SK-N-SH (cell line): ENCODE measurements at regions not wholly inside any gene's neighbourhood (a gene's known extent, or its start where the extent isn't known, plus 50 kb on each side); places are given as distances from the start of the nearest gene placed in this dataset.

Experiments used
- CTCF ChIA-PET: fragments of 300-600, 350-600 bp; formaldehyde crosslinking; extraction: SDS; loops from one replicate; lab custom pipeline; 2021; lab: Yijun Ruan, JAX
- POLR2A ChIA-PET: fragments of 350-600 bp; sonication (Branson Sonifier 250); formaldehyde crosslinking; extraction: SDS; loops from one replicate; lab custom pipeline; 2020; ENCODE audit warnings: antibody characterized with exemption, inconsistent platforms; lab: Yijun Ruan, JAX
- DNase-seq: peaks from one replicate; pipeline ENCODE4 v3.0.0; 2012
- H2AFZ ChIP-seq: fragments of 200-600 bp; sonication (generic); 2 replicates; pipeline ENCODE4 v1.8.1; 2016; ENCODE audit warnings: antibody characterized with exemption, mild to moderate bottlenecking, low read depth
- H3F3A ChIP-seq: fragments of 200-600 bp; sonication (generic); replicated peaks from 2 replicates; pipeline ENCODE3; 2016; ENCODE audit warnings: antibody characterized with exemption, mild to moderate bottlenecking; ENCODE audit not compliant: insufficient read depth
- H3K27ac ChIP-seq, 2 experiments: fragments of 200-500 bp in 1 of 2; fragments of 200-600 bp in 1 of 2; sonication (Bioruptor generic) in 1 of 2; sonication (generic), shearing (Covaris generic) in 1 of 2; 2 replicates each; pipeline versions ENCODE4 v1.5.1 to v1.6.1; 2014 to 2016; ENCODE audit warnings: low read depth in 2 of 2, inconsistent platforms in 1 of 2, low read length in 1 of 2, mild to moderate bottlenecking in 1 of 2, mixed read lengths in 1 of 2
- H3K27me3 ChIP-seq: fragments of 200-600 bp; sonication (generic), shearing (Covaris generic); 2 replicates; pipeline ENCODE4 v1.6.1; 2016; ENCODE audit warnings: mixed run types; ENCODE audit not compliant: insufficient read depth
- H3K36me3 ChIP-seq, 2 experiments: fragments of 200-500 bp in 1 of 2; fragments of 200-600 bp in 1 of 2; sonication (Bioruptor generic) in 1 of 2; sonication (generic) in 1 of 2; replicated peaks in 1 of 2; 2 replicates each; pipeline versions ENCODE3 to v1.5.1; 2014 to 2016; ENCODE audit warnings: low read length in 1 of 2, mild to moderate bottlenecking in 1 of 2; ENCODE audit not compliant: insufficient read depth in 2 of 2, control insufficient read depth in 1 of 2
- H3K4me1 ChIP-seq, 2 experiments: fragments of 200-500 bp in 1 of 2; fragments of 200-600 bp in 1 of 2; sonication (Bioruptor generic) in 1 of 2; sonication (generic), shearing (Covaris generic) in 1 of 2; 2 replicates each; pipeline versions ENCODE4 v1.5.1 to v1.6.1; 2014 to 2016; ENCODE audit warnings: low read depth in 1 of 2, low read length in 1 of 2, mixed run types in 1 of 2; ENCODE audit not compliant: insufficient read depth in 2 of 2, control insufficient read depth in 1 of 2
- H3K4me2 ChIP-seq: fragments of 200-600 bp; sonication (generic), shearing (Covaris generic); 2 replicates; pipeline ENCODE4 v1.6.1; 2017; ENCODE audit warnings: mixed run types
- H3K4me3 ChIP-seq, 2 experiments: fragments of 200-500 bp in 1 of 2; fragments of 200-600 bp in 1 of 2; sonication (Bioruptor generic) in 1 of 2; sonication (generic), shearing (Covaris generic) in 1 of 2; 2 replicates each; pipeline versions ENCODE4 v1.5.1 to v1.8.1; 2014 to 2016; ENCODE audit warnings: low read depth in 2 of 2, inconsistent platforms in 1 of 2, low read length in 1 of 2, mild to moderate bottlenecking in 1 of 2, mixed read lengths in 1 of 2, moderate library complexity in 1 of 2
- H3K79me2 ChIP-seq: fragments of 200-600 bp; sonication (generic); 2 replicates; pipeline ENCODE4 v1.8.1; 2017; ENCODE audit warnings: mild to moderate bottlenecking; ENCODE audit not compliant: insufficient read depth
- H3K9ac ChIP-seq: fragments of 200-600 bp; sonication (generic); 2 replicates; pipeline ENCODE4 v1.6.1; 2017; ENCODE audit warnings: mixed run types
- H3K9me2 ChIP-seq: fragments of 200-600 bp; sonication (generic); 2 replicates; pipeline ENCODE4 v1.6.1; 2017; ENCODE audit warnings: mixed run types
- H3K9me3 ChIP-seq: fragments of 200-600 bp; sonication (generic); 2 replicates; pipeline ENCODE4 v1.6.1; 2017; ENCODE audit warnings: mixed run types, mild to moderate bottlenecking, moderate library complexity
- H4K20me1 ChIP-seq: fragments of 200-600 bp; sonication (generic); 2 replicates; pipeline ENCODE4 v1.6.1; 2017; ENCODE audit warnings: mild to moderate bottlenecking, mixed run types; ENCODE audit not compliant: insufficient read depth
- CHD2 ChIP-seq: fragments of 150-350 bp; IDR thresholded peaks from 2 replicates; pipeline ENCODE4 v1.6.1; 2018; ENCODE audit warnings: low read length; ENCODE audit not compliant: partially characterized antibody
- EP300 ChIP-seq, 2 experiments: IDR thresholded peaks; 2 replicates each; pipeline versions ENCODE4 v1.4.0 to v1.6.1; 2012; ENCODE audit warnings: borderline replicate concordance in 1 of 2, low read depth in 1 of 2, low read length in 1 of 2
- MAX ChIP-seq: IDR thresholded peaks from 2 replicates; pipeline ENCODE4 v1.4.0; 2012; ENCODE audit warnings: low read depth
- POLR2AphosphoS5 ChIP-seq: IDR thresholded peaks from 2 replicates; pipeline ENCODE4 v1.6.1; 2012; ENCODE audit warnings: low read depth, low read length
- RAD21 ChIP-seq: IDR thresholded peaks from 2 replicates; pipeline ENCODE4 v1.6.1; 2012; ENCODE audit warnings: mild to moderate bottlenecking, low read length
- RCOR1 ChIP-seq: fragments of 150-350 bp; IDR thresholded peaks from 2 replicates; pipeline ENCODE4 v1.6.1; 2017; ENCODE audit warnings: antibody characterized with exemption, low read length
- REST ChIP-seq: IDR thresholded peaks from 2 replicates; pipeline ENCODE4 v1.6.1; 2012; ENCODE audit warnings: mild to moderate bottlenecking, low read depth, low read length, moderate library complexity
- SIN3A ChIP-seq: IDR thresholded peaks from 2 replicates; pipeline ENCODE4 v1.6.1; 2012; ENCODE audit warnings: low read depth, mild to moderate bottlenecking, low read length, moderate library complexity, borderline replicate concordance
- USF1 ChIP-seq: IDR thresholded peaks from 2 replicates; pipeline ENCODE4 v1.4.0; 2012; ENCODE audit warnings: low read depth, borderline replicate concordance
- ZBTB33 ChIP-seq: IDR thresholded peaks from 2 replicates; pipeline ENCODE4 v1.4.0; 2012; ENCODE audit warnings: low read depth, borderline replicate concordance
- WGBS: methylation state at CpG from one replicate; pipeline ENCODE4 v1.1.6; 2017; ENCODE audit warnings: low lambda C conversion rate; 5-methylcytosine and 5-hydroxymethylcytosine counted together

GRCh38 chr2:176752295-176752694, 460.3 kb upstream of the HNRNPA3 start:
- no peak overlapping the region for H3K9ac ChIP-seq
- 81% methylated on average over 1 of the region's 1 CpG for WGBS
- H3K36me3 ChIP-seq = no peaks in the 10 kb centered on the region
- no peaks in the 10 kb centered on the region for H4K20me1 ChIP-seq
- H3K4me3 ChIP-seq = no peak overlapping the region
- H3K27ac ChIP-seq = no peak overlapping the region
- H3K9me2 ChIP-seq = no peaks in the 10 kb centered on the region
- no peaks in the 10 kb centered on the region for H3K79me2 ChIP-seq
- H3K4me2 ChIP-seq = no peak overlapping the region
- H3K9me3 ChIP-seq = no peaks in the 10 kb centered on the region
- TF ChIP-seq RCOR1 (no peak), RAD21 (no peak)
- POLR2A ChIA-PET = no interaction called here
- DNase-seq = no peak
- H3K27me3 ChIP-seq = no peaks in the 10 kb centered on the region
- H3K4me1 ChIP-seq = peaks cover 2 to 14% of the 10 kb centered on the region in 2 experiments; a peak in 2 of 4 replicates
- H2AFZ ChIP-seq = no peak overlapping the region
- no peaks in the 10 kb centered on the region for H3F3A ChIP-seq
- CTCF ChIA-PET = interaction anchor here (1.7 kb wide), 1 partner anchor 42 kb away, joined by 3 read pairs; no protein-coding TSS in a partner anchor

GRCh38 chr2:176753205-176753604, 459.4 kb upstream of the HNRNPA3 start:
- no peaks in the 10 kb centered on the region for H3K27me3 ChIP-seq
- peaks cover 4 to 14% of the 10 kb centered on the region in 2 experiments; a peak in 2 of 4 replicates for H3K4me1 ChIP-seq
- no peak overlapping the region for H3K9ac ChIP-seq
- H3K9me3 ChIP-seq = no peaks in the 10 kb centered on the region
- no peaks in the 10 kb centered on the region for H3F3A ChIP-seq
- POLR2A ChIA-PET = no interaction called here
- H3K27ac ChIP-seq = no peak overlapping the region
- CTCF ChIA-PET = interaction anchor here (1.0 to 1.7 kb wide), 2 partner anchors 10 to 43 kb away, joined by 3 to 4 read pairs; no protein-coding TSS in a partner anchor
- DNase-seq = no peak
- H3K9me2 ChIP-seq = no peaks in the 10 kb centered on the region
- no peaks in the 10 kb centered on the region for H4K20me1 ChIP-seq
- no peaks in the 10 kb centered on the region for H3K79me2 ChIP-seq
- 64% methylated on average over 3 of the region's 3 CpGs for WGBS
- TF ChIP-seq SIN3A (no peak), USF1 (no peak), POLR2AphosphoS5 (no peak), CHD2 (no peak), ZBTB33 (no peak), EP300 (IDR thresholded peaks at IDR 0.05; ENCODE audit: borderline replicate concordance in 1 of 2, low read depth in 1 of 2, low read length in 1 of 2) (no peak), MAX (no peak), REST (no peak)
- TF ChIP-seq, all 33 proteins: peak for 0
- Histone ChIP-seq H3K4me3 (no peak overlapping the region), H3K36me3 (no peaks in the 10 kb centered on the region), H2AFZ (no peak overlapping the region), H3K4me2 (no peak overlapping the region)
